ENCODE measurements at regions not wholly inside any gene's neighbourhood (a gene's known extent, or its start where the extent isn't known, plus 50 kb on each side); places are given as distances from the start of the nearest gene placed in this dataset.

DNA sequence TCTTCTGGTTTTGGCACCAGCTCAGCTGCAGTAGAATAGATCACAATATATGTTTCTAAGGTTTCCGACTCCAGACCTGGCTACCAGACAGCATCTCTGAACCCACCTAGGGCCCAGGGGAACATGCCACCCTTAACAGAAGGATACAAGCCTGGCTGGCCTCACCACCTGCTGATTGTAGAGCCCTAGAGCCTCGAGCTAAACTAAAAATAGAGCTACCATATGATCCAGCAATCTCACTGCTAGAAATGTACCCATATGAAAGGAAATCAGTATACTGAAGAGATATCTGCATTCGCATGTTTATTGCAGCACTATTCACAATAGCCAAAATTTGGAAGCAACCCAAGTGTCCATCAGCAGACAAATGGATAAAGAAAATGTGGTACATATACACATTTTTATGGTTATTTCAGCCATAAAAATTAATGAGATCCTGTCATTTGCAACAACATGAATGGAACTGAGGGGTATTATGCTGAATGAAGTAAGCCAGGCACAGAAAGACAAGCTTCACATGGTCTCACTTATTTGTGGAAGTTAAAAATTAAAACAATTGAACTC lies 242.4 kb upstream of the SLC39A10 start:
- 32 to 39% methylated on average over 3 of the region's 3 CpGs for WGBS, 2 donors
- DNase-seq: no peak
- H3K27ac ChIP-seq: no peak overlapping the region
- intact Hi-C loops (cut with DNase I): no loop called here
- TF ChIP-seq, protein P1, sequence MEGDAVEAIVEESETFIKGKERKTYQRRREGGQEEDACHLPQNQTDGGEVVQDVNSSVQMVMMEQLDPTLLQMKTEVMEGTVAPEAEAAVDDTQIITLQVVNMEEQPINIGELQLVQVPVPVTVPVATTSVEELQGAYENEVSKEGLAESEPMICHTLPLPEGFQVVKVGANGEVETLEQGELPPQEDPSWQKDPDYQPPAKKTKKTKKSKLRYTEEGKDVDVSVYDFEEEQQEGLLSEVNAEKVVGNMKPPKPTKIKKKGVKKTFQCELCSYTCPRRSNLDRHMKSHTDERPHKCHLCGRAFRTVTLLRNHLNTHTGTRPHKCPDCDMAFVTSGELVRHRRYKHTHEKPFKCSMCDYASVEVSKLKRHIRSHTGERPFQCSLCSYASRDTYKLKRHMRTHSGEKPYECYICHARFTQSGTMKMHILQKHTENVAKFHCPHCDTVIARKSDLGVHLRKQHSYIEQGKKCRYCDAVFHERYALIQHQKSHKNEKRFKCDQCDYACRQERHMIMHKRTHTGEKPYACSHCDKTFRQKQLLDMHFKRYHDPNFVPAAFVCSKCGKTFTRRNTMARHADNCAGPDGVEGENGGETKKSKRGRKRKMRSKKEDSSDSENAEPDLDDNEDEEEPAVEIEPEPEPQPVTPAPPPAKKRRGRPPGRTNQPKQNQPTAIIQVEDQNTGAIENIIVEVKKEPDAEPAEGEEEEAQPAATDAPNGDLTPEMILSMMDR (IDR thresholded peaks at IDR 0.05): no peak
- TF ChIP-seq EP300 (IDR thresholded peaks at IDR 0.05): no peak
- TF ChIP-seq POLR2AphosphoS5 (IDR thresholded peaks at IDR 0.05): no peak
- TF ChIP-seq POLR2A (IDR thresholded peaks at IDR 0.05): no peak
- H3K4me1 ChIP-seq: no peaks in the 10 kb centered on the region
- H3K4me3 ChIP-seq: no peak overlapping the region
- H3K9me3 ChIP-seq: no peaks in the 10 kb centered on the region
- H3K27me3 ChIP-seq: no peaks in the 10 kb centered on the region
- H3K36me3 ChIP-seq: no peaks in the 10 kb centered on the region

GRCh38 chr2:195413944-195414343 lies 243.1 kb upstream of the SLC39A10 start:
- WGBS, 2 donors: 84 to 86% methylated on average over 2 of the region's 2 CpGs
- Histone ChIP-seq H3K36me3 (no peaks in the 10 kb centered on the region), H3K27ac (no peak overlapping the region), H3K27me3 (no peaks in the 10 kb centered on the region), H3K4me3 (no peak overlapping the region), H3K9me3 (no peaks in the 10 kb centered on the region), H3K4me1 (no peaks in the 10 kb centered on the region)
- intact Hi-C loops (cut with DNase I): no loop called here
- no peak for DNase-seq
- TF ChIP-seq POLR2AphosphoS5 (IDR thresholded peaks at IDR 0.05) (no peak), POLR2A (IDR thresholded peaks at IDR 0.05) (no peak), EP300 (IDR thresholded peaks at IDR 0.05) (no peak)
- TF ChIP-seq, protein P1 (IDR thresholded peaks at IDR 0.05): no peak

GRCh38 chr2:195413422-195413821 lies 243.6 kb upstream of the SLC39A10 start:
- no peak for DNase-seq
- intact Hi-C loops (cut with DNase I): no loop called here
- TF ChIP-seq POLR2A (IDR thresholded peaks at IDR 0.05): no peak
- H3K9me3 ChIP-seq: no peaks in the 10 kb centered on the region
- H3K27me3 ChIP-seq: no peaks in the 10 kb centered on the region
- no peak overlapping the region for H3K4me3 ChIP-seq
- no peaks in the 10 kb centered on the region for H3K4me1 ChIP-seq
- WGBS, 2 donors: 75 to 77% methylated on average over 8 of the region's 8 CpGs
- H3K36me3 ChIP-seq: no peaks in the 10 kb centered on the region
- H3K27ac ChIP-seq: no peak overlapping the region

GRCh38 chr2:195411219-195411687 lies 245.8 kb upstream of the SLC39A10 start:
- DNase-seq: no peak
- no peaks in the 10 kb centered on the region for H3K36me3 ChIP-seq
- WGBS, 2 donors: 95% methylated on average over 12 of the region's 12 CpGs
- no peak for TF ChIP-seq EP300 (IDR thresholded peaks at IDR 0.05)
- TF ChIP-seq POLR2A (IDR thresholded peaks at IDR 0.05): no peak
- TF ChIP-seq POLR2AphosphoS5 (IDR thresholded peaks at IDR 0.05): no peak
- TF ChIP-seq, protein P1 (IDR thresholded peaks at IDR 0.05): no peak
- H3K4me1 ChIP-seq: no peaks in the 10 kb centered on the region
- no peaks in the 10 kb centered on the region for H3K27me3 ChIP-seq
- H3K4me3 ChIP-seq: no peak overlapping the region
- H3K27ac ChIP-seq: no peak overlapping the region
- H3K9me3 ChIP-seq: no peaks in the 10 kb centered on the region
- intact Hi-C loops (cut with DNase I): no loop called here

- TF ChIP-seq POLR2A (IDR thresholded peaks at IDR 0.05): no peak
- TF ChIP-seq EP300 (IDR thresholded peaks at IDR 0.05): no peak
- no peak for TF ChIP-seq POLR2AphosphoS5 (IDR thresholded peaks at IDR 0.05)
- TF ChIP-seq, protein P1 (IDR thresholded peaks at IDR 0.05): no peak
- H3K27me3 ChIP-seq: no peaks in the 10 kb centered on the region
- intact Hi-C loops (cut with DNase I): no loop called here
Observed at GRCh38 chr2:195410074-195410671, 246.9 kb upstream of the SLC39A10 start.

More at GRCh38 chr2:195410074-195410671, 246.9 kb upstream of the SLC39A10 start:
- no peaks in the 10 kb centered on the region for H3K36me3 ChIP-seq
- no peaks in the 10 kb centered on the region for H3K9me3 ChIP-seq
- no peak overlapping the region for H3K27ac ChIP-seq
- WGBS, 2 donors: 81 to 91% methylated on average over 2 of the region's 2 CpGs
- no peak for DNase-seq
- no peak overlapping the region for H3K4me3 ChIP-seq
- H3K4me1 ChIP-seq: no peaks in the 10 kb centered on the region

All from sigmoid colon (tissue), 6 donors.